ENCODE measurements at regions not wholly inside any gene's neighbourhood (a gene's known extent, or its start where the extent isn't known, plus 50 kb on each side); places are given as distances from the start of the nearest gene placed in this dataset.

- Histone ChIP-seq H2AFZ (ENCODE audit: low read depth, low read length, poor library complexity, severe bottlenecking) (no peak overlapping the region), H3K4me2 (ENCODE audit: low read length) (no peak overlapping the region), H4K20me1 (ENCODE audit: insufficient read depth) (no peaks in the 10 kb centered on the region), H3K36me3 (ENCODE audit: control insufficient read depth in 1 of 2, insufficient read depth in 2 of 2, low read length in 2 of 2) (no peaks in the 10 kb centered on the region), H3K4me3 (replicated peaks in 1 of 2; ENCODE audit: low read depth in 1 of 2, low read length in 2 of 2) (no peak overlapping the region), H3K4me1 (ENCODE audit: control insufficient read depth in 1 of 2, insufficient read depth in 2 of 2, low read length in 2 of 2) (no peaks in the 10 kb centered on the region), H3K9ac (ENCODE audit: low read length) (no peak overlapping the region), H3K9me2 (ENCODE audit: insufficient read depth) (no peaks in the 10 kb centered on the region), H3K9me3 (ENCODE audit: control insufficient read depth in 1 of 2, insufficient read depth in 1 of 2, low read depth in 1 of 2, low read length in 2 of 2) (no peaks in the 10 kb centered on the region), H3K79me2 (ENCODE audit: insufficient read depth, low read length) (no peaks in the 10 kb centered on the region), H3K27me3 (ENCODE audit: insufficient read depth, low read length) (peaks cover 15% of the 10 kb centered on the region; the same call in 1 of the 2 replicates), H3K27ac (ENCODE audit: low read depth, low read length) (no peak overlapping the region)
- intact Hi-C loops (cut with micrococcal nuclease), result no loop called here
- no peak for TF ChIP-seq SP1 (IDR thresholded peaks at IDR 0.05; ENCODE audit: low read depth)
- TF ChIP-seq POLR2A (IDR thresholded peaks at IDR 0.05; ENCODE audit: borderline replicate concordance, extremely low read depth, insufficient read depth, insufficient read length), result no peak
- TF ChIP-seq, protein P1, sequence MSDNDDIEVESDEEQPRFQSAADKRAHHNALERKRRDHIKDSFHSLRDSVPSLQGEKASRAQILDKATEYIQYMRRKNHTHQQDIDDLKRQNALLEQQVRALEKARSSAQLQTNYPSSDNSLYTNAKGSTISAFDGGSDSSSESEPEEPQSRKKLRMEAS (IDR thresholded peaks at IDR 0.05), result no peak
- TF ChIP-seq YY1 (IDR thresholded peaks at IDR 0.05; ENCODE audit: extremely low read depth, insufficient replicate concordance, low read depth, low read length), result no peak
- TF ChIP-seq POLR2AphosphoS5 (IDR thresholded peaks at IDR 0.05; ENCODE audit: low read depth, low read length), result no peak
- ChIA-PET POLR2A (interaction anchor here (0.7 kb wide), 1 partner anchor 214 kb away, joined by 5 read pairs; no protein-coding TSS in a partner anchor), RAD21 (ENCODE audit: low non-redundant PET in 1 of 2, low total read pairs in 2 of 2, uncharacterized antibody in 2 of 2, unreplicated experiment in 2 of 2) (no interaction called here), CTCF (no interaction called here)
- ATAC-seq (no peak), DNase-seq (ENCODE audit: low read depth, low spot score) (no peak)
- BruUV-seq (replicated peaks), result no TSS peak
Measured at GRCh38 chr5:1731091-1731639, 68.5 kb downstream of the MRPL36 start.

DNA sequence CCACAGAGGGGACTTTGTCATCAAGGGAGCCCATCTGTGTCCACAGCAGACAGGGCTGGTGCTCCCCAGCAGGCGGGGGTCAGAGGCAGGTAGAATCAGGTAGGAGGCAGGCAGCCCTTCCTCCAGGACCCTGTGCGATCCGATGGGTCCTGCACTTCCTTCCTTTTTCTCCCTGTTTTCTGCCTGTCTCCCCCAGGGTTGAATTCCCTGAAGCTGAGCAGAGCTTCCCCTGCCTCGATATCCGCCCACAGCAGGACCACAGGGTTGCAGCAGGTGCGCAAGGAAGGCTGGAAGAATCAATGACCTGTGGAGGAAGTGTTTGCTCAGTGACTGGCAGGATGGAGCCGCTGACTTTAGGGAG lies 69.2 kb downstream of the MRPL36 start:
- Histone ChIP-seq H3K36me3 (ENCODE audit: control insufficient read depth in 1 of 2, insufficient read depth in 2 of 2, low read length in 2 of 2) (no peaks in the 10 kb centered on the region), H4K20me1 (ENCODE audit: insufficient read depth) (no peaks in the 10 kb centered on the region), H3K9me3 (ENCODE audit: control insufficient read depth in 1 of 2, insufficient read depth in 1 of 2, low read depth in 1 of 2, low read length in 2 of 2) (no peaks in the 10 kb centered on the region), H3K27ac (ENCODE audit: low read depth, low read length) (no peak overlapping the region), H3K27me3 (ENCODE audit: insufficient read depth, low read length) (peaks cover 8% of the 10 kb centered on the region; the same call in 1 of the 2 replicates), H3K4me1 (ENCODE audit: control insufficient read depth in 1 of 2, insufficient read depth in 2 of 2, low read length in 2 of 2) (no peaks in the 10 kb centered on the region), H3K9ac (ENCODE audit: low read length) (no peak overlapping the region), H2AFZ (ENCODE audit: low read depth, low read length, poor library complexity, severe bottlenecking) (no peak overlapping the region), H3K4me3 (replicated peaks in 1 of 2; ENCODE audit: low read depth in 1 of 2, low read length in 2 of 2) (no peak overlapping the region), H3K4me2 (ENCODE audit: low read length) (no peak overlapping the region), H3K9me2 (ENCODE audit: insufficient read depth) (no peaks in the 10 kb centered on the region), H3K79me2 (ENCODE audit: insufficient read depth, low read length) (no peaks in the 10 kb centered on the region)
- ChIA-PET POLR2A (no interaction called here), RAD21 (ENCODE audit: low non-redundant PET in 1 of 2, low total read pairs in 2 of 2, uncharacterized antibody in 2 of 2, unreplicated experiment in 2 of 2) (no interaction called here), CTCF (no interaction called here)
- ATAC-seq (no peak), DNase-seq (ENCODE audit: low read depth, low spot score) (no peak)
- no TSS peak for BruUV-seq (replicated peaks)
- intact Hi-C loops (cut with micrococcal nuclease), result no loop called here
- TF ChIP-seq TCF7L2 (IDR thresholded peaks at IDR 0.05; ENCODE audit: borderline replicate concordance, extremely low read depth, insufficient read depth, insufficient read length) (no peak), ZBTB33 (IDR thresholded peaks at IDR 0.05; ENCODE audit: extremely low read depth, insufficient replicate concordance, low read length) (no peak), CBX3 (IDR thresholded peaks at IDR 0.05; ENCODE audit: low read depth) (no peak), POLR2A (IDR thresholded peaks at IDR 0.05; ENCODE audit: borderline replicate concordance, extremely low read depth, insufficient read depth, insufficient read length) (no peak), EZH2phosphoT487 (IDR thresholded peaks at IDR 0.05; ENCODE audit: borderline replicate concordance) (no peak), SRF (IDR thresholded peaks at IDR 0.05; ENCODE audit: low read depth) (no peak), POLR2AphosphoS5 (IDR thresholded peaks at IDR 0.05; ENCODE audit: low read depth, low read length) (no peak), EGR1 (IDR thresholded peaks at IDR 0.05; ENCODE audit: low read depth) (no peak), SP1 (IDR thresholded peaks at IDR 0.05; ENCODE audit: low read depth) (no peak), CTCF (IDR thresholded peaks at IDR 0.05 in 2 of 3, conservative IDR thresholded peaks at IDR 0.05 in 1 of 3; ENCODE audit: borderline replicate concordance in 1 of 3, insufficient read depth in 1 of 3, low read depth in 2 of 3, low read length in 2 of 3) (no peak), RAD21 (IDR thresholded peaks at IDR 0.05; ENCODE audit: low read depth) (no peak)
